ENCODE measurements at regions not wholly inside any gene's neighbourhood (a gene's known extent, or its start where the extent isn't known, plus 50 kb on each side); places are given as distances from the start of the nearest gene placed in this dataset.

GRCh38 chrX:82092307-82092706 is 890.4 kb downstream of the SH3BGRL start:
- no peak for TF ChIP-seq CTCF (IDR thresholded peaks at IDR 0.05)
- no peak for TF ChIP-seq EZH2 (IDR thresholded peaks at IDR 0.05; ENCODE audit: borderline replicate concordance, insufficient read depth, low read depth, low read length, poor library complexity, severe bottlenecking)

Measured in B cell (primary cell).